A673 (cell line): ENCODE measurements at regions not wholly inside any gene's neighbourhood (a gene's known extent, or its start where the extent isn't known, plus 50 kb on each side); places are given as distances from the start of the nearest gene placed in this dataset.

ENCODE experiments used
- BruUV-seq: library from RNA; stranded (reverse); fragments of 400-500 nt; replicated peaks from 2 replicates; lab custom pipeline; 2021; lab: Mats Ljungman, UMichigan
- CTCF ChIA-PET: fragments of 300-600 bp; sonication (Branson Sonifier 250); formaldehyde crosslinking; loops from one replicate; lab custom pipeline; 2022; ENCODE audit warnings: antibody characterized with exemption; lab: Charles Lee
- POLR2A ChIA-PET: fragments of 300-600 bp; sonication (Branson Sonifier 250); formaldehyde crosslinking; loops from one replicate; lab custom pipeline; 2022; ENCODE audit warnings: antibody characterized with exemption; ENCODE audit not compliant: low non-redundant PET; lab: Charles Lee
- DNase-seq: peaks from one replicate; pipeline ENCODE4 v3.0.0-alpha.2; 2015; ENCODE audit warnings: low spot score
- H3K27ac ChIP-seq: fragments of 200-600 bp; sonication (generic); 2 replicates; pipeline ENCODE4 v1.5.1; 2016; ENCODE audit warnings: mixed run types, low read depth, mild to moderate bottlenecking, mixed read lengths, antibody characterized with exemption, low read length; ENCODE audit not compliant: poor library complexity, severe bottlenecking
- H3K27me3 ChIP-seq: fragments of 200-600 bp; sonication (generic); replicated peaks from 2 replicates; pipeline ENCODE4 v1.6.1; 2017; ENCODE audit warnings: mixed run types, low read depth, mild to moderate bottlenecking, mixed read lengths, antibody characterized with exemption, low read length; ENCODE audit not compliant: insufficient read depth, poor library complexity
- H3K36me3 ChIP-seq: fragments of 200-600 bp; sonication (generic); 2 replicates; pipeline ENCODE4 v1.6.1; 2016; ENCODE audit warnings: mixed run types, mild to moderate bottlenecking, mixed read lengths, antibody characterized with exemption, low read length; ENCODE audit not compliant: insufficient read depth, poor library complexity, severe bottlenecking
- H3K4me1 ChIP-seq: fragments of 200-600 bp; sonication (generic); 2 replicates; pipeline ENCODE4 v1.6.1; 2017; ENCODE audit warnings: mixed run types, mild to moderate bottlenecking, mixed read lengths, antibody characterized with exemption, low read length; ENCODE audit not compliant: insufficient read depth, poor library complexity, severe bottlenecking
- H3K4me3 ChIP-seq: fragments of 200-600 bp; sonication (generic); 2 replicates; pipeline ENCODE4 v1.5.1; 2016; ENCODE audit warnings: low read depth, mixed run types, mild to moderate bottlenecking, mixed read lengths, low read length; ENCODE audit not compliant: poor library complexity, severe bottlenecking
- H3K9me3 ChIP-seq: fragments of 200-600 bp; sonication (generic); 2 replicates; pipeline ENCODE4 v1.6.1; 2016; ENCODE audit warnings: mixed run types, low read depth, mild to moderate bottlenecking, mixed read lengths, antibody characterized with exemption, low read length; ENCODE audit not compliant: poor library complexity, severe bottlenecking
- EZH2 ChIP-seq: fragments of 200-600 bp; sonication (generic); IDR thresholded peaks from 2 replicates; pipeline ENCODE4 v1.6.1; 2017; ENCODE audit warnings: borderline replicate concordance, low read depth, mild to moderate bottlenecking, mixed read lengths, antibody characterized with exemption, low read length; ENCODE audit not compliant: poor library complexity, severe bottlenecking
- intact Hi-C: fragments of 100-400 bp; cut with micrococcal nuclease; formaldehyde crosslinking; loops from one replicate; pipeline ENCODE4 v1.10.0; 2022; ENCODE audit not compliant: unreplicated experiment
- TF ChIP-seq, protein P1 (sequence below): fragments of 300-800, 200-600 bp; sonication (generic); conservative IDR thresholded peaks from 2 replicates; pipeline ENCODE4 v1.5.1; 2017; ENCODE audit warnings: low read depth, mild to moderate bottlenecking, antibody characterized with exemption, low read length, moderate library complexity, mixed read lengths

DNA sequence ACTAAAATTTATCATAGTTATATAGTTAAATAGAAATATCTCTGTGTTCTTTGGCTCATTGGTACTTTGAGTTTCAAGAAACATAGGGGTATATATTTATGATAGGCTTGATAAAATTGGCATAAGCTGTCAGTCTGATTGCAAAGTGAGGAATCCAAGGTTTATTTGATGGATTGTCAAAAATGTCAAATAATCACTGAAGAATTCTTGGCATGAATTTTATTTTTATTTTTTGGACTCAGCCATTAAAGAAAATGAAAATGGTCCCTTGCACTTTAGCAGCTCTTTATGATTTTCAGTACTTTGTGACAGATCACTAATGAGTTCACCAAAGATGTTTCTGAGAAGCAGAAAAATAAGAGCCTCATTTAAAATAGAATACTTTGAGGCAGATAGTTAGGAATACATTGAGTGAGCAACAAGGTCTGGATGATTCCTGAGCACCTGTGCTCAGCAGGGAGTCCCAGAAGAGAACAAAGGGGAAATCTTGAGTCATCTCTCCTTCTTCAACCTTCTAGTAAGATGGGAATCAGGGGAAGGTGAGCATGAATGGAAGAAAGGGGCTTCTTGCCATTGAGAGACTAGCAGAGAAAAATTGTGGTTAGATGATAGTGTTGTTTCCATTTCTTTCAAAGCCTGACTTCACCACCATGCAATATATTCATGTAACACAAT is 85.3 kb upstream of the VEPH1 start:
- intact Hi-C loops: no loop called here
- POLR2A ChIA-PET: no interaction called here
- BruUV-seq: no TSS peak
- Histone ChIP-seq H3K27ac (no peak overlapping the region), H3K9me3 (no peaks in the 10 kb centered on the region), H3K36me3 (no peaks in the 10 kb centered on the region), H3K27me3 (no peaks in the 10 kb centered on the region), H3K4me1 (no peaks in the 10 kb centered on the region), H3K4me3 (no peak overlapping the region)
- TF ChIP-seq, protein P1, sequence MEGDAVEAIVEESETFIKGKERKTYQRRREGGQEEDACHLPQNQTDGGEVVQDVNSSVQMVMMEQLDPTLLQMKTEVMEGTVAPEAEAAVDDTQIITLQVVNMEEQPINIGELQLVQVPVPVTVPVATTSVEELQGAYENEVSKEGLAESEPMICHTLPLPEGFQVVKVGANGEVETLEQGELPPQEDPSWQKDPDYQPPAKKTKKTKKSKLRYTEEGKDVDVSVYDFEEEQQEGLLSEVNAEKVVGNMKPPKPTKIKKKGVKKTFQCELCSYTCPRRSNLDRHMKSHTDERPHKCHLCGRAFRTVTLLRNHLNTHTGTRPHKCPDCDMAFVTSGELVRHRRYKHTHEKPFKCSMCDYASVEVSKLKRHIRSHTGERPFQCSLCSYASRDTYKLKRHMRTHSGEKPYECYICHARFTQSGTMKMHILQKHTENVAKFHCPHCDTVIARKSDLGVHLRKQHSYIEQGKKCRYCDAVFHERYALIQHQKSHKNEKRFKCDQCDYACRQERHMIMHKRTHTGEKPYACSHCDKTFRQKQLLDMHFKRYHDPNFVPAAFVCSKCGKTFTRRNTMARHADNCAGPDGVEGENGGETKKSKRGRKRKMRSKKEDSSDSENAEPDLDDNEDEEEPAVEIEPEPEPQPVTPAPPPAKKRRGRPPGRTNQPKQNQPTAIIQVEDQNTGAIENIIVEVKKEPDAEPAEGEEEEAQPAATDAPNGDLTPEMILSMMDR: no peak
- CTCF ChIA-PET: no interaction called here
- DNase-seq: no peak

DNA sequence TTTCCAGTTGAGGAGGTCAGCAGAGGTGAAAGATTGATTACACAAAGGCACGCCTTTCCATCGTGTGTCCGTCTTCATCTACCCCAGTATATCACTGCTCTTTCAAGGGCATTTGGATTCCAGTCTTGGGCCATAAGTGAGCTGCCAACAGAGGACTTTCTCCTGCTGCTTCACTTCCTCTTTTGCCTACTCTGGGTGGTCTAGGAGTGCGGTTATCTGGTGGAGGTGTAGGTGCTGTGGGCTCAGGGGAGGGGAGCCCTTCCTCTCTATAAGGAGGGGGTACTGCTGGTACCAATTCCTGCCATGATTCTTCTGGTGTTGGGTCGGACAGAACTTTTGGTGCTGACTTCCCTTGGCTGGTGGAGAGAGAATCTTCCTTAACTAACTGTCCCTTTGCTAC is 83.1 kb upstream of the VEPH1 start:
- TF ChIP-seq, protein P1: no peak
- no peak for TF ChIP-seq EZH2

DNA sequence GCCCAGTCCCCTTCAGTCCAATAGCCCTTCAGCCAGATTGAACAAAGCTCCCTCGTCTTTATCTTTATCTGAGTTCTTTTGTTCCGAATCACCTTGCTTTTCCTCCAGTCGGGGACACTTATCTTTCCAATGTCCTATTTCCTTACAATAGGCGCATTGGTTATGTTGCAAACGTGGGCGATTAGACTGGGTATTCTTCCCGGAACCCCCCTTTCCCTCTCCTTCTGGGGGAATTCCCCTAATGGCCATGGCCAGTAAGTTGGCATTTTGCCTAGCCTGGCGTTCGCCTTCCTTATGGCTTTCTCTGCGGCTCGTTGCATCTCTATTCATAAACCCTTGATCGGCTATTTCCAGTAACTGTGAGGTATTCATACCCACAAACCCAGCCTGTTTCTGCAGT is 82.2 kb upstream of the VEPH1 start:
- no TSS peak for BruUV-seq
- ChIA-PET CTCF (no interaction called here), POLR2A (no interaction called here)
- Histone ChIP-seq H3K4me3 (no peak overlapping the region), H3K27me3 (no peaks in the 10 kb centered on the region), H3K36me3 (no peaks in the 10 kb centered on the region), H3K9me3 (no peaks in the 10 kb centered on the region), H3K4me1 (no peaks in the 10 kb centered on the region), H3K27ac (no peak overlapping the region)
- no peak for DNase-seq
- intact Hi-C loops: no loop called here
- TF ChIP-seq, protein P1: no peak
- TF ChIP-seq EZH2: no peak

More for the DNA sequence above, 83.1 kb upstream of the VEPH1 start:
- ChIA-PET POLR2A (no interaction called here), CTCF (interaction anchor here (0.6 kb wide), 1 partner anchor 380 kb away, joined by 4 read pairs; no protein-coding TSS in a partner anchor)
- DNase-seq: no peak
- H3K27me3 ChIP-seq: no peaks in the 10 kb centered on the region
- H3K4me1 ChIP-seq: no peaks in the 10 kb centered on the region
- no peaks in the 10 kb centered on the region for H3K36me3 ChIP-seq
- no peak overlapping the region for H3K27ac ChIP-seq
- intact Hi-C loops: no loop called here
- BruUV-seq: no TSS peak
- H3K4me3 ChIP-seq: no peak overlapping the region
- H3K9me3 ChIP-seq: no peaks in the 10 kb centered on the region
